GM12878 (cell line): ENCODE measurements at regions not wholly inside any gene's neighbourhood (a gene's known extent, or its start where the extent isn't known, plus 50 kb on each side); places are given as distances from the start of the nearest gene placed in this dataset.

Source experiments
- ATAC-seq: fragments of 200-7000 bp; cut with Tn5 transposase; 3 replicates; pipeline ENCODE4 v1.9.1; 2020; ENCODE audit warnings: mild to moderate bottlenecking, moderate library complexity
- BruUV-seq: library from RNA; stranded (reverse); fragments of 400-500 nt; replicated peaks from 2 replicates; lab custom pipeline; 2021; lab: Mats Ljungman, UMichigan
- CTCF ChIA-PET: fragments of 300-600 bp; sonication (Branson Sonifier 250); formaldehyde crosslinking; extraction: SDS; loops from one replicate; lab custom pipeline; 2021; ENCODE audit warnings: inconsistent platforms; lab: Yijun Ruan, JAX
- POLR2A ChIA-PET: fragments of 350-600 bp; formaldehyde crosslinking; extraction: SDS; loops from one replicate; lab custom pipeline; 2021; ENCODE audit warnings: inconsistent platforms; lab: Charles Lee
- RAD21 ChIA-PET: fragments of 300-600 bp; sonication (Branson Sonifier 250); formaldehyde crosslinking; loops from one replicate; lab custom pipeline; 2023; ENCODE audit warnings: antibody characterized with exemption; ENCODE audit not compliant: unreplicated experiment; lab: Charles Lee
- SMC1A ChIA-PET: fragments of 300-600 bp; sonication (Branson Sonifier 250); formaldehyde crosslinking; loops from one replicate; lab custom pipeline; 2023; ENCODE audit not compliant: unreplicated experiment, uncharacterized antibody; lab: Charles Lee
- DNase-seq: peaks from one replicate; pipeline ENCODE4 v3.0.0-alpha.2; 2011; ENCODE audit warnings: low read depth, low spot score
- FAIRE-seq: peaks from 3 replicates; lab custom pipeline; 2011; peaks lifted over from hg19 to GRCh38; lab: Jason Lieb, UNC
- H2AFZ ChIP-seq: 2 replicates; pipeline ENCODE4 v1.6.0; 2011; ENCODE audit warnings: low read depth, low read length, control low read depth; ENCODE audit not compliant: control insufficient read depth
- H3K27ac ChIP-seq: 2 replicates; pipeline ENCODE4 v1.5.1; 2011; ENCODE audit warnings: control low read depth; ENCODE audit not compliant: control insufficient read depth, insufficient read depth
- H3K27me3 ChIP-seq, 2 experiments: replicated peaks in 1 of 2; 2 replicates each; pipeline versions ENCODE4 v1.6.0 to v1.6.1; 2011; ENCODE audit warnings: low read length in 1 of 2; ENCODE audit not compliant: control insufficient read depth in 2 of 2, insufficient read depth in 2 of 2
- H3K36me3 ChIP-seq, 2 experiments: 2 replicates each; pipeline ENCODE4 v1.5.1; 2011; ENCODE audit warnings: low read length in 1 of 2; ENCODE audit not compliant: control insufficient read depth in 2 of 2, insufficient read depth in 2 of 2
- H3K4me1 ChIP-seq: 2 replicates; pipeline ENCODE4 v1.6.1; 2011; ENCODE audit warnings: mild to moderate bottlenecking, low read length, moderate library complexity, mixed read lengths; ENCODE audit not compliant: control insufficient read depth, insufficient read depth
- H3K4me2 ChIP-seq: 2 replicates; pipeline ENCODE4 v1.6.0; 2011; ENCODE audit warnings: control low read depth; ENCODE audit not compliant: control insufficient read depth, insufficient read depth
- H3K4me3 ChIP-seq: fragments of 200-600 bp; sonication (generic); 2 replicates; pipeline ENCODE4 v1.5.1; 2016
- H3K79me2 ChIP-seq: 2 replicates; pipeline ENCODE4 v1.6.0; 2011; ENCODE audit warnings: low read length; ENCODE audit not compliant: control insufficient read depth, insufficient read depth
- H3K9ac ChIP-seq: 2 replicates; pipeline ENCODE4 v1.8.0; 2011; ENCODE audit warnings: low read length, control low read depth, mixed read lengths; ENCODE audit not compliant: control insufficient read depth, insufficient read depth
- H3K9me3 ChIP-seq: replicated peaks from 3 replicates; pipeline ENCODE4 v1.5.1; 2011; ENCODE audit warnings: mild to moderate bottlenecking, low read length; ENCODE audit not compliant: control insufficient read depth, insufficient read depth
- H4K20me1 ChIP-seq: 2 replicates; pipeline ENCODE4 v1.6.0; 2011; ENCODE audit not compliant: control insufficient read depth, insufficient read depth
- BCL3 ChIP-seq: IDR thresholded peaks from 2 replicates; pipeline ENCODE4 v1.6.1; 2011; ENCODE audit warnings: borderline replicate concordance, low read depth, mild to moderate bottlenecking, moderate library complexity, low read length; ENCODE audit not compliant: insufficient read depth, poor library complexity, severe bottlenecking
- EZH2 ChIP-seq: IDR thresholded peaks from 2 replicates; pipeline ENCODE4 v1.6.1; 2012; ENCODE audit warnings: low read depth, mild to moderate bottlenecking, control low read depth, inconsistent platforms, low read length, borderline replicate concordance; ENCODE audit not compliant: control insufficient read depth
- FOS ChIP-seq: IDR thresholded peaks from 3 replicates; pipeline ENCODE4 v1.6.1; 2011; ENCODE audit warnings: borderline replicate concordance; ENCODE audit not compliant: insufficient read length; ENCODE audit errors: extremely low read depth
- HDAC2 ChIP-seq: fragments of 200-600 bp; sonication (generic); IDR thresholded peaks from 2 replicates; pipeline ENCODE4 v1.6.1; 2017
- KLF5 ChIP-seq: fragments of 450-650 bp; IDR thresholded peaks from 2 replicates; pipeline ENCODE4 v1.6.1; 2014; ENCODE audit warnings: mild to moderate bottlenecking; ENCODE audit not compliant: partially characterized antibody
- RELA ChIP-seq: fragments of 450-650 bp; IDR thresholded peaks from 2 replicates; pipeline ENCODE4 v1.8.0; 2014; ENCODE audit warnings: borderline replicate concordance; ENCODE audit not compliant: partially characterized antibody
- RFX5 ChIP-seq: IDR thresholded peaks from 2 replicates; pipeline ENCODE4 v1.6.1; 2011; ENCODE audit warnings: low read depth, low read length, improper control_type of control experiment
- WGBS: methylation state at CpG from one replicate; pipeline ENCODE4 v1.1.6; 2016; ENCODE audit warnings: low lambda C conversion rate; ENCODE audit not compliant: insufficient replicate concordance, insufficient coverage; ENCODE audit errors: missing lambda C conversion rate; 5-methylcytosine and 5-hydroxymethylcytosine counted together
- in situ Hi-C: fragments of 300-500 bp; cut with MboI; formaldehyde crosslinking; loops from 9 replicates; pipeline ENCODE4 v1.14.3; 2018; ENCODE audit warnings: mixed read lengths
- intact Hi-C: fragments of 100-400 bp; cut with micrococcal nuclease; formaldehyde crosslinking; loops from one replicate; pipeline ENCODE4 v1.14.2; 2022; ENCODE audit not compliant: unreplicated experiment

GRCh38 chrX:15973946-15974345 lies 119.3 kb upstream of the AP1S2 start:
- H3K27ac ChIP-seq, result no peak overlapping the region
- no TSS peak for BruUV-seq
- H4K20me1 ChIP-seq, result no peaks in the 10 kb centered on the region
- ChIA-PET SMC1A (interaction anchor here (0.6 to 2.0 kb wide), 5 partner anchors 8 to 236 kb away, joined by 3 to 7 read pairs (median 4); partner anchors contain the start of gene CA5B), POLR2A (no interaction called here), CTCF (interaction anchor here (0.7 to 6.7 kb wide), 4 partner anchors 16 to 452 kb away, joined by 3 to 40 read pairs (median 4); no protein-coding TSS in a partner anchor), RAD21 (interaction anchor here (1.0 to 3.8 kb wide), 2 partner anchors 124 to 195 kb away, joined by 3 to 34 read pairs; no protein-coding TSS in a partner anchor)
- no peaks in the 10 kb centered on the region for H3K9me3 ChIP-seq
- H3K9ac ChIP-seq, result no peak overlapping the region
- DNase-seq (no peak), FAIRE-seq (no peak), ATAC-seq (no peak)
- no peak overlapping the region for H2AFZ ChIP-seq
- no peaks in the 10 kb centered on the region; the same call in 1 of the 2 replicates for H3K4me1 ChIP-seq
- no peak overlapping the region for H3K4me3 ChIP-seq
- 68% methylated on average over 3 of the region's 3 CpGs for WGBS
- H3K36me3 ChIP-seq, result no peaks in the 10 kb centered on the region
- H3K79me2 ChIP-seq, result no peaks in the 10 kb centered on the region
- no peak for TF ChIP-seq BCL3
- no peak for TF ChIP-seq HDAC2
- TF ChIP-seq RELA, result no peak
- no peak for TF ChIP-seq EZH2
- TF ChIP-seq KLF5, result no peak
- no peak for TF ChIP-seq RFX5
- no peak for TF ChIP-seq FOS
- no peak overlapping the region for H3K4me2 ChIP-seq
- intact Hi-C loops, result loop anchor here (1.0 to 5.0 kb wide), 4 partner anchors 125 to 287 kb away; no protein-coding TSS in a partner anchor
- no peaks in the 10 kb centered on the region for H3K27me3 ChIP-seq
- in situ Hi-C loops, result loop anchor here (5.0 kb wide), 1 partner anchor 212 kb away; no protein-coding TSS in a partner anchor
